AG20443 (cell line): ENCODE measurements at regions not wholly inside any gene's neighbourhood (a gene's known extent, or its start where the extent isn't known, plus 50 kb on each side); places are given as distances from the start of the nearest gene placed in this dataset.
A peak's percentile ranks its signal among the peaks of the same experiment; 100 is the strongest.

Source experiments
- DNase-seq: peaks from one replicate; pipeline ENCODE4 v3.0.0; 2012; ENCODE audit warnings: low spot score, mixed read lengths

GRCh38 chr1:104699433-104699832 is 949.7 kb downstream of the AMY1C start:
- DNase-seq = no peak

- DNase-seq = no peak
Observed at GRCh38 chr1:104702731-104703130, 953.0 kb downstream of the AMY1C start.

DNA sequence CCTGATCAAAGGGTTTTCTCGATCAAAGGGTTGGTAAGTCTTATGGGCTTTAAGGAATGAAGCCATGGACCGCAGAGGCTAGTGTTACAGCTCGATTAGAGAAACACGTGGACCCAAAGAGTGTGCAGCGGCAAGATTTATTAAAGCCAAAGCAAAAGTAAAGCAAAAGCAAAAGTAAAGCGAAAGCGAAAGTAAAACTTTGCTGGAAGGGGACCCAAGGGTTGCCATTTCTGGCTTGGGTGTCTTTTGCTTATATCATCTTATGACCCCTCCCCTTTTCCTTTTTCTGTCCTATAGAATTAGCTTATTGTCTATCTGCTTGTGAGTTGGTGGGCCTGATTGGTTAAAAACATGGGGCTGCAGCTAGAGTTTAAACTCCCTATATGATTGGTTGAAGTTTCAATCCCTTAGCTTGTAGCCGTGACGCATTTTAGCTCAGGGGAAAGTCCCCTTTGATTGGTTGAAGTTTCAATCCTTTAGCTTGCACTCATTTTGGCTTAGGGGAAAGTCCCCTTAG is 957.0 kb downstream of the AMY1C start:
- DNase-seq = no peak

DNA sequence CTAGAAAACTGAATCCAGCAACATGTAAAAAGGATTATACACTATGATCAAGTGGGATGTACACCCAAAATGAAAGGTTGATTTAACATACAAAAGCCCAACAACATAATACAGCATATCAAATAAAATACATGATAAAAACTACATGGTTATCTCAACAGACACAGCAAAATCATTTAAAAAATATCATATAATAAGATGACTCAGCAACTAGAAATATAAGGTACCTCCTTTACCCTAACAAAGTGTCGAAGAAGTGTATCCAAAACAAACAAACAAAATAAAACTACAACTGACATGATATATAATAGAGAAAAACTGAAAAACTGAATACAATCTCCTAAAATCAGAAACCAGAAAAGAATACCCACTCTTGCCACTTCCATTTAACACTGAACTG is 969.1 kb downstream of the AMY1C start:
- DNase-seq = no peak

- DNase-seq = no peak
Observed at GRCh38 chr1:104720741-104721140, 971.0 kb downstream of the AMY1C start.

DNA sequence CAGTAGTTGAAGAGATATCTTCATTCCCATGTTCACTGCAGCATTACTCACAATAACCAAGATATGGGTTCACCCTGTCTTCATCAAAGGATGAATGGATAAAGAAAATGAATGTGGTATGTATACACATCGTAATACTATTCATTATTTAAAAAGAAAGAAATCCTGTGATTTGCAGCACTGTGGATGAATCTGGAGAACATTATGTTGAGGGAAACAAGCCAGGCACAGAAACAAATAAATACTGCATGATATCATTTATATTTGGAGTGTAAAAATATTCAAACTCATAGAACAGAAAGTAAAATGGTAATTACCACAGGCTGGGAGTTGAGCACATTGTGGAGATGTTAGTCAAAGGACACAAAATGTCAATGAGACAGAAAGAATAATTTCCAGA is 977.2 kb downstream of the AMY1C start:
- no peak for DNase-seq

GRCh38 chr1:104733866-104734265 is 984.2 kb downstream of the AMY1C start:
- DNase-seq = no peak

DNA sequence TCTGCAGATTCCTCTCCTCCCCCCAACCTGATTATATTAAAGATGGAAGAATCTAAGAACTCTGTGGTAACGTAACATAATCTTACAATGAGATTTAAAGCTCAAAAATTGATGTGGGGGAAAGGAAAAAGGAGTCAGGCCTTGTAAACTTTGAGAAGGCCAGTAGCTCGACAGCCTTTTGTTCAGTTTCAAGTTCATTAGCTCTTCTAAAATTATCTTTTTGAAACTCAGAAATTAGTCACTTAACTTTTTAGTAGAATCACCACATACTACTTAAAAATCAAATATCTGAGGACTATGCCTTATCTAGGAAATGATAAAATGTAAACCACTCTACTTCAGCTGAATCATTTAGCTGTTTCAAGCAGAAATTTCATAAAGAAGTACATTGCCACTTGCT is 996.2 kb downstream of the AMY1C start:
- no peak for DNase-seq

GRCh38 chr1:104746994-104747393 is 997.3 kb downstream of the AMY1C start:
- no peak for DNase-seq

- no peak for DNase-seq
Observed at GRCh38 chr1:104760017-104760416, 1010.3 kb downstream of the AMY1C start.

- DNase-seq = no peak
Observed at GRCh38 chr1:104761961-104762570, 1012.4 kb downstream of the AMY1C start.

DNA sequence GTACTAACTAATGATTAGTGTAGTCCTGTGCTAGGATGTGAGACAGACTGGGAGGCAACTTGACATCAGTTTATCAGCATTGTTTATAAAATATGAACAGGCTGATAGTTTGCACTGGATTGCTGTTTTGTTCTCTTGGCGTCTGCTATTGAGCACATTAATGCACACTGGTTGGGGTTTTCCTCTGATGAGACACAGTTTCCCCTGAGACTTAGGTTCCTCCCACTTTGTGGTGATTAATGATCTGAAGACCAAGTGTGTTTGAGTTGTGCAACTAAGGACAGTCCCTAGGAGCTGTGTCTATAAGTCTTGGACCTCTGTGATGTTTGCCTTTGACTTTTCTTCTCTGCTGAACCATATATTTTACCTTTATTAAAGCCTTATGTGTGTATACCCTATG is 1015.4 kb downstream of the AMY1C start:
- DNase-seq = no peak

DNA sequence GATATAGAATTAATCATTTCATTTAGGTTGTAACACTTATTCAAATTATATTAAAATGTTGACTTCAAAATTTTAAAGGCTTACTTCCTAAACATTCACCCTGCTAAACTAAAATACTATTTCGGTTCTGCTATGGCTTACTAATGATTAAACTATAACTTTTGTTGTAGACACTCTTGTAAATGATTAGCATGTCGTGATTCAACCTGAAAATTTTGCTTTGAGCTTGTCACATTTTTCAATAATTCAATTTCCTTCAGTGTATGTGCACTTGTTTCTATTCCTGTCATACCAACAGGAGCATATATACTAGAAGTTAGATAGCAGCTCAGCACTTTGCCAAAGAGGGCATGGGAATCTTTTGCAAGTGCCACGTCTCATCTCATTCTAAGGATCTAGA is 1018.8 kb downstream of the AMY1C start:
- DNase-seq = no peak

DNA sequence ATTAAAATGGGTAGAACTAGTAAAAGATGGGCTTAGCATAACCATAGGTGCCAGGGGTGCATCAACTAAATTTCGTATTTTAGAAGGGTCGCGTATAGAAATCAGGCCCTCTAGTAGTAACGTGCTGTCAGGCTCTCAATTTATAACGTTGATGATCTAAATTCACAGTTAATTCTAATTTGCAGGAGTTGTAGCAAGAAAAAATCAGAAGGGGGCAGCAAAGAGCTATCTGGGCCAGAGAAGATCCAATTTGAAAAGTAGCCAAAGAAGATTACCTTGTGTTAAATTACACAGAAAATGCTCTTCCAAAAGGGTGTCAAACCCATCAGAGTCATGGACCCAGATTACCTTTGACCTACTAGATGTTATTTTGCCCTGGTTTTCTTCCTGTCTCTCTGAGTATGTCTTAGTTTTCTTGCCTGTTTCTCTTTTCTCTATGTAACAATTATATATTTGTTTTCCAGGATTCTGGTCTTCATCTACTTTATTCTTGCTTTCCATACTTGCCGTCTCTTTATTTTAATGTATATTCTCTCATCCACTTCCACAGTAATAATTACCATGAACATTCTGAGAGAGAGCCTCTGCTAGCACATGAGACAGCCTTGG is 1030.9 kb downstream of the AMY1C start:
- peak; percentile 43 for DNase-seq

GRCh38 chr1:104785575-104786187 is 1036.0 kb downstream of the AMY1C start:
- DNase-seq = no peak

DNA sequence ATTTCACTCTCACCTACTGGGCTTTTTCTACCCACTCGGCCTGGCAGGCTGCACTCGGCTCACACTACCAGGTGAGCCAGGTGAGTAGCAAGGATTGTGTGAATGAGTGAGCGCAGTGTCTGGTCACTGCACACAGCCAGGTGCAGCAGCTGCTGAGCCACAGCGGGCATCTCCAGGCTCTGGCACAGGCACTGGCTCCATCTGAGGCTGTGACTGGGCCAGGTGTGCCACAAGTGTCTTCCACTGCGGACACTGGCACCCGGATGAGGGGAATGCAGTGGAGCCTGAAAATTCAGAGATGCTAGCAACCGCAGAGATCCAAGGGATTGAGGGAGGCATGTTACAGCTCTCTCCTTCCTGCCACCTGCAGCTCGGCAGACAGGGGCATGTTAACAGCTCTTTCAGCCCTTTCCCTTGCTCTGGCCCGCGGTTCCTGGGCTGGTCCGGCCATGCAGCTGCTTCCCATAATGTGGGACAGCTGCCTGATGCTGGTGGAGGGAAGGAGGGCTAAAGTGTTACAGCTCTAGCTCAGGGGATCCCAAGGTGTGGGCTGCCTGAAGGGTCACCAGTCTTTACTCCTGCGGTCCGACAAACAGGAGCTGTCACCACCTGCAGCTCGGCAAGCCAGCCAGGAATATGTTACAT is 1038.3 kb downstream of the AMY1C start:
- no peak for DNase-seq

- DNase-seq = no peak
Observed at GRCh38 chr1:104791030-104791429, 1041.3 kb downstream of the AMY1C start.

DNA sequence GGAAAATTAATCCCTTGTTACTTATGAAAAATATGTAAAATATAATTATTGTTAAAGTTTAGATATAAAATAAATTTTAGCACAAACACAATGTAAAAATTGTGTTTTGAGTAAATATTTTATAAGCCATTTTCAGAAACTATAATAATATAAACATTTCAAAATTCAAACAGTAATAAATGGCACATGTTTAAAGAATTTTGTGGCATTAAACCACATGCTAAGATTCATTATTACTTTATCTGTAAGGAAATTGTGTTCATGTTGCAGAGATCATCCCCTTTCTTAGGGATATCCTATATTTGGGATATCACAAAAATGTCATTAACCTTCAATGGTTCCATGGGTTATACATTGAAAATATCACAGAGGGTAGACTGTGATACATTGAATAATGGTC is 1044.3 kb downstream of the AMY1C start:
- no peak for DNase-seq

- no peak for DNase-seq
Observed at GRCh38 chr1:104795931-104796330, 1046.2 kb downstream of the AMY1C start.

GRCh38 chr1:104797982-104798381 is 1048.3 kb downstream of the AMY1C start:
- DNase-seq = no peak

GRCh38 chr1:104801344-104801743 is 1051.6 kb downstream of the AMY1C start:
- no peak for DNase-seq

- no peak for DNase-seq
Observed at GRCh38 chr1:104804147-104804546, 1054.4 kb downstream of the AMY1C start.

- DNase-seq = no peak
Observed at GRCh38 chr1:104807590-104807989, 1057.9 kb downstream of the AMY1C start.
